CD4-positive, alpha-beta T cell treated with Interleukin-21 for 1 hour (primary cell): ENCODE measurements at regions not wholly inside any gene's neighbourhood (a gene's known extent, or its start where the extent isn't known, plus 50 kb on each side); places are given as distances from the start of the nearest gene placed in this dataset.
"Not testable (repeated sequence)": the region's sequence is repeated elsewhere in the genome, so short reads cannot be mapped to it uniquely, and the experiment has no call there.

Experiments
- DNase-seq: peaks from one replicate; pipeline ENCODE4 v3.0.0-alpha.2; 2020

DNA sequence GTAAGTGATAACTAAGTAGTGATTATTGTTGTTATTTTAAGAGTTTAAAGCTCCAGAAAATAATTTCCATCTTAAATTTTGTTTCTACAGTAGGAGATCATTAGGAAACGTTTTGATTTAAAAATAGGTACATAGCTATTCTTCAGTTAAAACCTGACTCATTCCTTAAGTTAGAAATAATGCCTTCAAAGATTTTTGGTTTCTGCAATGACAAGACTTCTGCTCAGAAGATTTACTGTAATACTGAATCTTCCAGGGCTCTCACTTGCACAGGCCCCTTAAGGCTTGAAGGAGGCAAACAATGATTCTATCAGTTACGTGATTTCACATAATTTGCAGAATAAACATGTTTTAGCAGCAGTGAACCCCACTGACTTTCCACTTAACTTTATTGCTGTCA is 333.7 kb downstream of the RAD51AP2 start:
- no peak for DNase-seq

DNA sequence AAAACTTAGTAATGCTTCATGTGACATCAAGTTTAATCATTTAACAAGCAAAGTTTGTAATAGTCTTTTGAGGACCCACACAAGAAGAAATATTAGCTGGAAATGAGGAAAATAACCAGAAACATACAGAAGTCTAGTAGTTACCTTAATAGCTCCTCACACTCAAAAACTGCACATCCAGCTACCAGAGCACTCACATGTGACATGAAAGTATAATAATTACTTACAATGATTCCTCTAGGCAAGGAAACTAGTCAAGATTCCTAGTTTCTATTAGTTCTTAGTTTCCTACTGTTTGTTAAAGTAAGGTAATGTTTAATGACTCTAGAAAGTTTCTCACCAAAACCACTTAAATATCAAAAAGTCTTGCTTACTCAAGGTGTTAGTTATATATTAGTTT is 335.8 kb downstream of the RAD51AP2 start:
- DNase-seq = no peak

- no peak for DNase-seq
Measured at GRCh38 chr2:17181051-17181752, 337.0 kb downstream of the RAD51AP2 start.

DNA sequence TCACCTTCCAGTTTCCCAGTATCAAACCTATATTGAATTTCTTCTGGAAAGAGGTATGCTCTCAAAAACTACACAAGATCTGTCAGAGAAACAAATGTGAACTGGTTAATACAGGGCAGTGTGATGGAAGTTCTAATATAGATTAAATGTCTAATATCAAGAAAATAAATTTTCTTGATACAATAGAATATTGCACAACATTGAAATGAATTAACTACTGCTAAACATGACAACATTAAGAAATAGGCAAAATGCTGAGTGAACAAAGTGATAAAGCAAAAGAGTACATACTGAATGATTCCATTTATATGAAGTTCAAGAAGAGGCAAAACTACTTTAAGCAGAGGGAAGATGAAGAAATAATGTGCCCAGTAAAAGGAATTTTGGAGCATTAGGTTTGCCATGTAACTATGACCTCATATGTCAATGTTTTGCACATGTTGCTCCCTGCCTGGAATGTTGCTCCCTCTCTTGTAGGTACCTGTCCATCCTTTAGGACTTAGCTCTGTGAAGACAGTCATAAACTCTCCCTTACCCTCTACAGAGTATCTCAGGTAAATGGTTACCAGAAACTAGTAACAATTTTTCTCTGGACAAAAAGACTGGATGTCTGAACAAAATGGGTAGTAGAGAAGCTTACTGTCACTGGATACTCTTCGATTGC is 339.0 kb downstream of the RAD51AP2 start:
- no peak for DNase-seq

DNA sequence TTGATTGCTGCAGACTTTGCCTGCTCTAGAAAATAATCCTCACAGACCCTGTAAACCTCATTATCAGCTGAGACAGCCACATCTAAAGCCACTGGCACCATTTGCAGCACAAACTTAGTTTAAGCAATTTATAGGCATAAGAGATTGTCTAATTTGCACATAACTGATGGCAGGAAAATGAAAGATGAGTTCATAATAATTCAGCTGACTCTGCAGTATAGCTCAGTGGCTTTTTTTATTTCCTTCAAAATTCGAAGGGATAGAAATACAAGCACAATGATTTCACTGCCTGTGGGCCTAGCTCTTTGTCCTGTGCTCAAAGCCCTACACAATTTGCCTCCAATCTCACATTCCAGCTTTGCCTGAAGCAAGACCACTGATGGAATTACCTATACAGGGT is 341.2 kb downstream of the RAD51AP2 start:
- no peak for DNase-seq

- no peak for DNase-seq
Measured at GRCh38 chr2:17171446-17172049, 346.7 kb downstream of the RAD51AP2 start.

DNA sequence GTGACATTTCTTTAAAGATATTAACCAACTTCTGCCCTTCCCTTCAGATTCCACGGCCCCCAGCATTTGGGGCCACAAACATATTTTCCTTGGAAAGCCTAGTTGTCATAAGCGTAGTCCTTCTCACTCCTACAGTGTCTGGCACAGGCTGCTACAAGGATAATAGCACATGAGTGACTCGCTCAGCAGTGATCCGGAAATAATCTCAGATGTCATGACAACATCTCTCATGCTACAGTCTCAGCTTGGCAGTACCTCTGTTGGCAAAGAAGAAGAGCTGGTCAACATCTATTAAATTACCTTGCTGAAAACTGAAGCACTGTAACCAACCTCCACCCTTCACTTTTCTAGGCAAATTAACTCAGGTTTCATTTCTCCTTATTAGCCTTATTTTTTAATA is 351.7 kb downstream of the RAD51AP2 start:
- no peak for DNase-seq

- no peak for DNase-seq
Measured at GRCh38 chr2:17164550-17164949, 353.7 kb downstream of the RAD51AP2 start.

GRCh38 chr2:17163638-17164037 is 354.6 kb downstream of the RAD51AP2 start:
- DNase-seq = no peak

GRCh38 chr2:17162713-17163112 is 355.5 kb downstream of the RAD51AP2 start:
- DNase-seq = no peak

GRCh38 chr2:17160594-17160993 is 357.6 kb downstream of the RAD51AP2 start:
- DNase-seq = no peak

DNA sequence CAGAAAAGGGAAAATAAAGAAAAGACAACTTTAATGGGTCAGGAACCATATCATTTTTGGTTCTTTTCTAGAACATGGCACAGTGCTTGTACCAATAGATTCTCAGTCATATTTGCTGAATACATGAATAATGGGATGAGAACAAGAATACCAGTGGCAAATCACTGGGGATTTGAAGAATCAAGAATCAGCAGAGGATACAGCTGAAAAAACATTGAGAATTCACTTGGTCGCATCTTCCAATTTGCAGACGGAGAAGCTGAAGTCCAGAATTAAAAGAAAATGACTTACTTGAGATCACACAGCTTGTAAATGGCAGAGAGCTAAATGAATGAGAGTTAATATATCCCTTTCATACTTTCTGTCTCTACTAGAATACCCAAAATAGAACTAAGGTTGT is 362.2 kb downstream of the RAD51AP2 start:
- DNase-seq = no peak

GRCh38 chr2:17149945-17150344 is 368.3 kb downstream of the RAD51AP2 start:
- DNase-seq = no peak

- no peak for DNase-seq
Measured at GRCh38 chr2:17148407-17149145, 369.7 kb downstream of the RAD51AP2 start.

DNA sequence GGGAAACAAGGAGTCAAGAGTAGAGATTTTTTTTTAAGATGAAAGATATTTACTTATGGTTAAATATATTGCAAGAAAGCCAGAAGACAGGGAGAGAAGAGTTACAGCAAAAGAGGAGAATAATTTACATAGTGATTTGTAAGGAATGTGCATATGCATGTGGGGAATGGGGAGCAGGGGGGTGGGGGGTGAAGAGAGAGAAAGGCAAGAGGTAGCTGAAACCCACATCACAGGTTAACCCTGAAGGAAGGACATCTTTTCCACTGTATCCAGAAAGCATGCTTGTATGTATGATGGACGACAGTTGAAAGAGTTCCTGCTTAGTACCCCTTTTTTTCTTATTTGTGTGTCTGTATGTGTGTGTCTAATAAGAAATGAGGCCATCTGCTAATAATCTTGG is 371.9 kb downstream of the RAD51AP2 start:
- DNase-seq = no peak

GRCh38 chr2:17136877-17137276 is 381.4 kb downstream of the RAD51AP2 start:
- DNase-seq = no peak

GRCh38 chr2:17136231-17136630 is 382.0 kb downstream of the RAD51AP2 start:
- no peak for DNase-seq

DNA sequence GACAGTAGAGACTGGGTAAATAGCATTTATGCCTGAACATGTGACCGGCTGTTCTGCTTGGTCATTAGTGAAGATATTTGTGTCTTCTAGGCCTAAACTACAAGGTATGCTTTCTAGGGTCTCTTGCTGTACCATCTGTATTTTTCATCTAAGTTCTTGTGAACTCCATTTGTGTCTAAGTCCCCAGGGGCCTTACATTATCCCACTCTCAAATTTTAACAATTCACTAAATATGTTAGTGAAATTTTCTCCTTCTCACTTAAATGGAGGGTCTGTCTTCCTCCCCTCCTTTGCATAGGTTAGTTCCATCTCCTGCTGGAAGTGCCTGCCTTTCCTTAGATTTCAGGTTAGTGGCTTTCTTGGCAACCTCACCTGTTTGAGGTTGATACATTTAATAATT is 382.6 kb downstream of the RAD51AP2 start:
- DNase-seq = no peak

DNA sequence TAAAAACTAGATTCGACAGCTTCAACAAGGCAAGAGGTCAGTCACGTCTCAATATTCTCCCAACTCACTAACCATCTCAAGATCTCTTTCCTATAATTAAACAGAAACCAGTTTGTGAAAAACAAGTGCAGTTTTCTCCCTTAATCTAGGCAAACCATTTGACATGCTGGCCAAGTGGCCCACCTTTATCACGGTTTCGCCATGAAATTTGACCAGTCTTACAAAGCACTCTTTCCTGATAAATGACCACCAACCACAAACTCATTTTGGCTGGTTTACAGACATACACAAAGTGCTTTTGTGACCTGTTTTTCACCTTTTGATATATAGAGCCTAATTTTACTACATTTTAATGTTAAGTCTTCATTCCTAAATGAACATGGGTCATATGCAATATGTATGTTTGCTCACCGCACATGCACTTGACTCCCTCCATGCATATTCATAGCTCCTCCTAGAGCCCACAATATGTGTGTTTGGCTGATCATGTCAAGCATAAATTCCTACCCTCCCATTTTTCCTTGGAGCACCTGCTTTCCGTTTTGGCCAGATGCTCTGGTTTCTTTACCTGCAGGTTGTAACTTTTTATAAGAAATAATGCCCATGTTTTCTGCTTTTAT is 385.1 kb downstream of the RAD51AP2 start:
- no peak for DNase-seq

DNA sequence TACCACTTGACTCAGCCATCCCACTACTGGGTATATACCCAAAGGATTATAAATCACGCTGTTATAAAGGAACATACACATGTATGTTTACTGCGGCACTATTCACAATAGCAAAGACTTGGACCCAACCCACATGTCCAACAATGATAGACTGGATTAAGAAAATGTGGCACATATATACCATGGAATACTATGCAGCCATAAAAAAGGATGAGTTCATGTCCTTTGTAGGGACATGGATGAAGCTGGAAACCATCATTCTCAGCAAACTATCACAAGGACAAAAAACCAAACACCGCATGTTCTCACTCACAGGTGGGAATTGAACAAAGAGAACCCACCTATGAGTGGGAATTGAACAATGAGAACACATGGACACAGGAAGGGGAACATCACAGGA is 387.6 kb downstream of the RAD51AP2 start:
- not testable (repeated sequence) for DNase-seq

DNA sequence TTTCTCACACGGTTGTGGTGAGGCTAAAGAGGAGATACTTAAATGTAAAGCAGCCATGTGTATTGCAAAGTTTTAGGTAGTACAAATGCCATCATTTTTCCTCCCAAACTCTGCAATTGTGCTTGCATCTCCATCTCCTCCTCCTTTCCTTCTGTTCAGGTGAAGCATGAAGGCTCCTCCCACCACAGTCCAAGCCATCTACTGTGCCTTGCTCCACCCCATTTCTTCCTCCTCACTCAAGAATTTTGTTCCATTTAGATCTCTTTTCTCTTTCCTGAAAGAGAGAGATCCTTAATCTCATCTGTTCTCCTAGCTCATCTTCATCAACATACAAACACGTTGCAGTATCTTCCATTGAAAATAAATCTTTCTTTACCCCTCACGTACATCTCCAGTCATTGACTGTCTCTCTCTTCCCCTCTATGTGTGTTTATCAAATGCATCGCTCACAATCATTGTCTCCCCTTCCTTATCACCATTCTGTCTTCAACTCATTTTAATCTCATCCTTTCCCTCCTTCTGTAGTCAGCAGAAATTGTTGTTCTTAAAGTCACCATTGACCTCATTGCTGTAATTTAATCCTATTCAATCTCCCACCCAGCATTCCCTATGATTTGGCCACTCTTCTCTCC is 392.1 kb downstream of the RAD51AP2 start:
- DNase-seq = no peak

DNA sequence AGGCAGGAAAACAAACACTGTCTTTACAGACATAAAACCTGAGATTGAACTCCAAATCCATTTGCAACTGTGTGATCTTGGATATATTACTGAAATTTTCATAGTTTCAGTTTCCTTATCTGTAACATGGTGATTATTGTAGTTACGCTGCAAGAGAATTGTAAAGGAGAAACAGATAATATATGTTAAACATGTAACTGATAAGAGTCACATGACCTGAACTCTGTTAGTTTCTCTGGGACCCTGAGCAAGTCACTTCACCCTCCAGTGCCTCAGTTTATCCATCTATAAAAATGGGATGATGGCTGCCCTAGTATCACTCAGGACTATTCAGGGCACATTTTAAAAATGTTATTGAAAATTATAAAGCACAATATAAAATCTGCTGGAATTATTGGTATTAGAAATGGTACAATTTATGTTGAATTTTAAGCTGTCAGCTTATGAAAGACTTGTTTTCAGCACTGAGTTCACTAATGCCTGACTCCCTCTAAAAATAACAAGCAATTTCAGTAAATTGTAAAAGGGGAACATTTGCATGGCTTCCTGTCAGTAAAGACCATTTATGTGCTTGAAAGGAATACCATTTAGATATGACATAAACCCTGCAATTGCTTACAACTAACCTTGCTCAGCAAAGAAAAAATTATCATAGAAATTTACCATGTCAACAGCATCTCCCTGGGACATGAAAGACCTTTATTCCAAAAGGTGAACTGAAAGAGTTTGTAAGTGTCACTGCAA is 393.5 kb downstream of the RAD51AP2 start:
- DNase-seq = no peak
